DND-41 (cell line): ENCODE measurements at regions not wholly inside any gene's neighbourhood (a gene's known extent, or its start where the extent isn't known, plus 50 kb on each side); places are given as distances from the start of the nearest gene placed in this dataset.
"Not testable (repeated sequence)": the region's sequence is repeated elsewhere in the genome, so short reads cannot be mapped to it uniquely, and the experiment has no call there.

Experiments used
- CTCF ChIP-seq: IDR thresholded peaks from 2 replicates; pipeline ENCODE4 v1.5.1; 2012; ENCODE audit warnings: borderline replicate concordance, low read length, moderate library complexity, mild to moderate bottlenecking; ENCODE audit not compliant: poor library complexity, severe bottlenecking; ENCODE audit errors: extremely low read depth
- EZH2 ChIP-seq: IDR thresholded peaks from 3 replicates; pipeline ENCODE4 v1.6.1; 2012; ENCODE audit warnings: borderline replicate concordance, low read depth, mild to moderate bottlenecking, moderate library complexity, low read length, inconsistent platforms; ENCODE audit not compliant: severe bottlenecking

- not testable (repeated sequence) for TF ChIP-seq CTCF, EZH2
Measured at GRCh38 chr6:26957399-26958127, 289.9 kb upstream of the PRSS16 start.
